Liver (tissue), 3 donors: ENCODE measurements at regions not wholly inside any gene's neighbourhood (a gene's known extent, or its start where the extent isn't known, plus 50 kb on each side); places are given as distances from the start of the nearest gene placed in this dataset.

ENCODE experiments used
- ATF3 ChIP-seq: IDR thresholded peaks from 2 replicates; pipeline ENCODE4 v1.6.1; 2016; ENCODE audit warnings: antibody characterized with exemption
- CTCF ChIP-seq: fragments of 150-350 bp; IDR thresholded peaks from 2 replicates; pipeline ENCODE4 v1.5.1; 2017; ENCODE audit warnings: improper control_type of control experiment, low read depth, low read length; ENCODE audit not compliant: missing input control
- GABPA ChIP-seq, 2 donors: IDR thresholded peaks in 1 of 2; conservative IDR thresholded peaks in 1 of 2; 2 replicates each; pipeline ENCODE4 v1.6.1; 2016; ENCODE audit warnings: antibody characterized with exemption in 2 of 2, mild to moderate bottlenecking in 1 of 2, moderate library complexity in 1 of 2
- HNF4A ChIP-seq, 2 donors: conservative IDR thresholded peaks; 2 replicates each; pipeline ENCODE4 v1.6.1; 2016; ENCODE audit warnings: antibody characterized with exemption in 2 of 2, mild to moderate bottlenecking in 2 of 2
- JUND ChIP-seq, 2 donors: IDR thresholded peaks; 2 replicates each; pipeline ENCODE4 v1.6.1; 2016; ENCODE audit warnings: antibody characterized with exemption in 2 of 2
- MAX ChIP-seq: IDR thresholded peaks from 2 replicates; pipeline ENCODE4 v1.6.1; 2016; ENCODE audit warnings: antibody characterized with exemption
- RAD21 ChIP-seq, 2 donors: IDR thresholded peaks; 2 replicates each; pipeline ENCODE4 v1.6.1; 2016; ENCODE audit warnings: antibody characterized with exemption in 2 of 2, mild to moderate bottlenecking in 2 of 2
- RXRA ChIP-seq, 2 donors: IDR thresholded peaks; 2 replicates each; pipeline ENCODE4 v1.6.1; 2017 to 2018; ENCODE audit warnings: antibody characterized with exemption in 2 of 2, mild to moderate bottlenecking in 1 of 2
- SP1 ChIP-seq: IDR thresholded peaks from 2 replicates; pipeline ENCODE4 v1.6.1; 2018; ENCODE audit warnings: antibody characterized with exemption, mild to moderate bottlenecking
- ZBTB33 ChIP-seq: IDR thresholded peaks from 2 replicates; pipeline ENCODE4 v1.6.1; 2016; ENCODE audit warnings: antibody characterized with exemption
- donor health status: healthy.
- donor health status: healthy.

GRCh38 chr7:131800531-131800930 is 244.1 kb upstream of the PODXL start:
- TF ChIP-seq CTCF, result no peak
- no peak for TF ChIP-seq HNF4A (conservative IDR thresholded peaks at IDR 0.05)
- no peak for TF ChIP-seq GABPA (IDR thresholded peaks at IDR 0.05 in 1 of 2, conservative IDR thresholded peaks at IDR 0.05 in 1 of 2)
- TF ChIP-seq MAX, result no peak
- TF ChIP-seq RXRA (IDR thresholded peaks at IDR 0.05), result no peak
- TF ChIP-seq ZBTB33, result no peak
- TF ChIP-seq JUND (IDR thresholded peaks at IDR 0.05), result no peak
- TF ChIP-seq RAD21 (IDR thresholded peaks at IDR 0.05), result no peak
- no peak for TF ChIP-seq SP1
- no peak for TF ChIP-seq ATF3
